Gastroesophageal sphincter (tissue), 4 donors: ENCODE measurements at regions not wholly inside any gene's neighbourhood (a gene's known extent, or its start where the extent isn't known, plus 50 kb on each side); places are given as distances from the start of the nearest gene placed in this dataset.
"Not testable (repeated sequence)": the region's sequence is repeated elsewhere in the genome, so short reads cannot be mapped to it uniquely, and the experiment has no call there.

Experiments
- ATAC-seq: fragments of 150-250 bp; one replicate; pipeline ENCODE4 v1.9.1; 2016; ENCODE audit warnings: mild to moderate bottlenecking, moderate library complexity
- H3K27ac ChIP-seq, 4 donors: fragments of 200-600 bp; sonication (generic) in 3 of 4; 1 replicate in 3 of 4; 2 replicates in 1 of 4; pipeline ENCODE4 v1.5.1; 2016 to 2019
- H3K27me3 ChIP-seq: fragments of 200-600 bp; sonication (generic); one replicate; pipeline ENCODE4 v1.5.1; 2019
- H3K36me3 ChIP-seq, 2 donors: fragments of 200-600 bp; sonication (generic); one replicate each; pipeline ENCODE4 v1.5.1; 2019; ENCODE audit warnings: control low read depth in 1 of 2
- H3K4me1 ChIP-seq, 3 donors: fragments of 200-600 bp; sonication (generic); 1 replicate in 2 of 3; 2 replicates in 1 of 3; pipeline ENCODE4 v1.5.1; 2016 to 2019; ENCODE audit warnings: control low read depth in 2 of 3
- H3K4me3 ChIP-seq, 2 donors: fragments of 200-600 bp; sonication (generic); one replicate each; pipeline ENCODE4 v1.5.1; 2019; ENCODE audit warnings: mild to moderate bottlenecking in 1 of 2, moderate library complexity in 1 of 2
- H3K9me3 ChIP-seq, 3 donors: fragments of 200-600 bp; sonication (generic); one replicate each; pipeline ENCODE4 v1.5.1; 2017 to 2019; ENCODE audit warnings: control low read depth in 2 of 3
- EP300 ChIP-seq: sonication (generic); formaldehyde crosslinking; IDR thresholded peaks from one replicate; pipeline ENCODE4 v1.6.1; 2017; ENCODE audit warnings: antibody characterized with exemption, mild to moderate bottlenecking
- POLR2A ChIP-seq, 2 donors: fragments of 450-650 bp; IDR thresholded peaks; one replicate each; pipeline ENCODE4 v1.6.1; 2017; ENCODE audit warnings: antibody characterized with exemption in 2 of 2, mild to moderate bottlenecking in 2 of 2, moderate library complexity in 1 of 2
- POLR2AphosphoS5 ChIP-seq: sonication (generic); formaldehyde crosslinking; IDR thresholded peaks from one replicate; pipeline ENCODE4 v1.6.1; 2017; ENCODE audit warnings: antibody characterized with exemption
- WGBS, 2 donors: methylation state at CpG; one replicate each; pipeline ENCODE4 v1.1.5; 2018; ENCODE audit warnings: low coverage in 1 of 2; 5-methylcytosine and 5-hydroxymethylcytosine counted together
- TF ChIP-seq, protein P1 (sequence below), 4 experiments: fragments of 200-600 bp in 2 of 4; fragments of 450-650 bp in 2 of 4; sonication (generic) in 1 of 4; IDR thresholded peaks; one replicate each; pipeline ENCODE4 v1.5.1; 2017 to 2019; ENCODE audit warnings: antibody characterized with exemption in 4 of 4, mild to moderate bottlenecking in 2 of 4, moderate library complexity in 2 of 4

DNA sequence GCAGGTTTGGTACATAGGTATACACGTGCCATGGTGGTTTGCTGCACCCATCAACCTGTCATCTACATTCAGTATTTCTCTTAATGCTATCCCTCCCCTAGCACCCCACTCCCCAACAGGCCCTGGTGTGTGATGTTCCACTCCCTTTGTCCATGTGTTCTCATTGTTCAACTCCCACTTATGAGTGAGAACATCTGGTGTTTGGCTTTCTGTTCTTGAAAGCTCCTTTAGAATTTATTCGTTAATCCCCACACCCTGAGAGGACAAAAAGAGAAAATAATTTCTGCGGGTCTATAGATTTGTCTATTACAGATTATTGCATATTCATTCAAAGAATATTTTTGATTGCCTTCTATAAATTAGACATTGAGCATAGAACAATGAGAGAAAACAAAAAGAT lies 455.5 kb downstream of the PLPP3 start:
- TF ChIP-seq POLR2A (IDR thresholded peaks at IDR 0.05) (no peak), POLR2AphosphoS5 (no peak)
- TF ChIP-seq, protein P1, sequence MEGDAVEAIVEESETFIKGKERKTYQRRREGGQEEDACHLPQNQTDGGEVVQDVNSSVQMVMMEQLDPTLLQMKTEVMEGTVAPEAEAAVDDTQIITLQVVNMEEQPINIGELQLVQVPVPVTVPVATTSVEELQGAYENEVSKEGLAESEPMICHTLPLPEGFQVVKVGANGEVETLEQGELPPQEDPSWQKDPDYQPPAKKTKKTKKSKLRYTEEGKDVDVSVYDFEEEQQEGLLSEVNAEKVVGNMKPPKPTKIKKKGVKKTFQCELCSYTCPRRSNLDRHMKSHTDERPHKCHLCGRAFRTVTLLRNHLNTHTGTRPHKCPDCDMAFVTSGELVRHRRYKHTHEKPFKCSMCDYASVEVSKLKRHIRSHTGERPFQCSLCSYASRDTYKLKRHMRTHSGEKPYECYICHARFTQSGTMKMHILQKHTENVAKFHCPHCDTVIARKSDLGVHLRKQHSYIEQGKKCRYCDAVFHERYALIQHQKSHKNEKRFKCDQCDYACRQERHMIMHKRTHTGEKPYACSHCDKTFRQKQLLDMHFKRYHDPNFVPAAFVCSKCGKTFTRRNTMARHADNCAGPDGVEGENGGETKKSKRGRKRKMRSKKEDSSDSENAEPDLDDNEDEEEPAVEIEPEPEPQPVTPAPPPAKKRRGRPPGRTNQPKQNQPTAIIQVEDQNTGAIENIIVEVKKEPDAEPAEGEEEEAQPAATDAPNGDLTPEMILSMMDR (IDR thresholded peaks at IDR 0.05) = no peak
- 81 to 100% methylated on average over 3 of the region's 3 CpGs for WGBS, 2 donors
- no peak overlapping the region for H3K4me3 ChIP-seq
- H3K27me3 ChIP-seq = no peaks in the 10 kb centered on the region
- no peaks in the 10 kb centered on the region for H3K4me1 ChIP-seq
- peaks cover 0 to 13% (median 0%) of the 10 kb centered on the region in 3 donors for H3K9me3 ChIP-seq
- no peak overlapping the region for H3K27ac ChIP-seq
- no peak for ATAC-seq
- no peaks in the 10 kb centered on the region for H3K36me3 ChIP-seq

GRCh38 chr1:56123421-56123820 lies 455.9 kb downstream of the PLPP3 start:
- Histone ChIP-seq H3K36me3 (no peaks in the 10 kb centered on the region), H3K27ac (no peak overlapping the region), H3K27me3 (no peaks in the 10 kb centered on the region), H3K4me3 (no peak overlapping the region), H3K9me3 (peaks cover 0 to 13% (median 0%) of the 10 kb centered on the region in 3 donors), H3K4me1 (no peaks in the 10 kb centered on the region)
- TF ChIP-seq POLR2A (IDR thresholded peaks at IDR 0.05) (no peak), POLR2AphosphoS5 (no peak), EP300 (no peak)
- TF ChIP-seq, protein P1 (IDR thresholded peaks at IDR 0.05) = no peak
- ATAC-seq = no peak

DNA sequence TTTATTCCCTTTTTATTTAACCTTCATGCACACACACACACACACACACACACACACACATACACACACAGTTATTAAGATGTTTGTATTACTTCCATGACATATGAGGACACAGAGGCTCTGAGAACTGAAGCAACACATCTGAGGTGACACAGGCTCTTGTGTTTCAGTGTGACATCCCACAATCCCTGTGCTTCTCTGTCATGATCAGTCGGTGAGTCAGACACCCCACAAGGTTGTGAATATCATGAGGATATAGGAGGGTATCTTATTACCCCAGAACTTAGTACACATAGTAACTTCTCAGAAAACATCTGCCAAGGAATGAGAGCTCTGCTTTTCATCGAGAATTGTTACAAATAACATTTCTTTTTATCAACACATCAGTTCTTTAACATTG lies 459.3 kb downstream of the PLPP3 start:
- Histone ChIP-seq H3K27ac (no peak overlapping the region), H3K36me3 (no peaks in the 10 kb centered on the region), H3K4me3 (no peak overlapping the region), H3K27me3 (no peaks in the 10 kb centered on the region), H3K4me1 (no peaks in the 10 kb centered on the region), H3K9me3 (peaks cover 0 to 13% (median 0%) of the 10 kb centered on the region in 3 donors)
- 68 to 76% methylated on average over 2 of the region's 2 CpGs for WGBS, 2 donors
- no peak for TF ChIP-seq POLR2AphosphoS5
- TF ChIP-seq POLR2A (IDR thresholded peaks at IDR 0.05) = no peak
- TF ChIP-seq EP300 = no peak
- TF ChIP-seq, protein P1 (IDR thresholded peaks at IDR 0.05) = no peak
- ATAC-seq = no peak

- H3K27me3 ChIP-seq, H3K4me3 ChIP-seq, ATAC-seq, H3K36me3 ChIP-seq, H3K4me1 ChIP-seq, H3K27ac ChIP-seq: not testable (repeated sequence)
- WGBS, 2 donors = 71 to 100% methylated on average over 1 to 2 of the region's 4 CpGs
- peaks cover 0 to 13% (median 0%) of the 10 kb centered on the region in 3 donors for H3K9me3 ChIP-seq
These were observed 460.7 kb downstream of the PLPP3 start for GRCh38 chr1:56118676-56119075.

DNA sequence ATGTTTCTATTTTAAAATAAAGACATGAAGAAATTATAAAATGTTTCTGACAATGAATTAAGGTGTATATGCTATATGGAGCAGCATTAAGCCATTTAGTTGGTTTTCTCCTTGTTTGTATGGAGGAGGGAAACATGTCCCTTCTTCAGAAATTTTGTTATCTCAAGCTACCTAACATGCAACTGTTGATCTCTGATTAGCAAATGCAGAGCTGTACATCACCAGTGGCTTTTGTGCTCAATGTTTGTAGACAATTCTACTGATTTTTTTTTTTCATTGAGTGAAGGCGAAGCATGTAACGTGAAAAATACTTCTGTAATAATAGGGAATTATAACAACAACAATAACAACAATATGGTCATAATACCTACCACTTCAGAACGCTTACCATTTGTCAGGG lies 463.7 kb downstream of the PLPP3 start:
- WGBS, 2 donors = 85 to 95% methylated on average over 3 of the region's 3 CpGs
- Histone ChIP-seq H3K36me3 (no peaks in the 10 kb centered on the region), H3K4me1 (no peaks in the 10 kb centered on the region), H3K4me3 (no peak overlapping the region), H3K9me3 (no peaks in the 10 kb centered on the region), H3K27me3 (no peaks in the 10 kb centered on the region), H3K27ac (no peak overlapping the region)
- ATAC-seq = no peak
- TF ChIP-seq EP300 = no peak
- TF ChIP-seq POLR2AphosphoS5 = no peak
- TF ChIP-seq POLR2A (IDR thresholded peaks at IDR 0.05) = no peak
- TF ChIP-seq, protein P1 (IDR thresholded peaks at IDR 0.05) = no peak

DNA sequence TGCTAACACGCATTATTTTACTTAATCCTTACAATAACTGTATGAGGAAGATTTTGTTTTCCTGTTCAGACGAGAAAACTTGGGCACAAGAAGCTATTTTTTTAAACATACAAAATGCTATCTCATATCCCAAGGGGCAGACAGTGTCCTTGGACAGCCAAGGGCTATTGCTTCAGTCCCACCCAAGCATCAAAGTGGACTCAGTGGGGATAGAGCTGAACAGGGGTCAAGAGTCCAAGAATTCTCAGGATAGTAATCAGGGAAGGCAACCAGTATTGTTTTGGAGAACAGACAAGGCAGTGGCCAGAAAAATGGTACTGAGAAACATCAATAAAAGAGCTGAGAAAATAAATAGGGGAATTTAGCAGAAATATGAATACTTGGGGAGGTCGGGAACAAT lies 465.7 kb downstream of the PLPP3 start:
- WGBS, 2 donors = 68 to 71% methylated on average over 3 of the region's 3 CpGs
- ATAC-seq = no peak

More for the DNA sequence above, 465.7 kb downstream of the PLPP3 start:
- no peaks in the 10 kb centered on the region for H3K4me1 ChIP-seq
- TF ChIP-seq, protein P1 (IDR thresholded peaks at IDR 0.05) = no peak
- TF ChIP-seq POLR2A (IDR thresholded peaks at IDR 0.05) (no peak), POLR2AphosphoS5 (no peak), EP300 (no peak)
- H3K27me3 ChIP-seq = no peaks in the 10 kb centered on the region
- no peak overlapping the region for H3K4me3 ChIP-seq
- H3K9me3 ChIP-seq = no peaks in the 10 kb centered on the region
- no peaks in the 10 kb centered on the region for H3K36me3 ChIP-seq
- no peak overlapping the region for H3K27ac ChIP-seq
